HG02840 (cell line): ENCODE measurements at regions not wholly inside any gene's neighbourhood (a gene's known extent, or its start where the extent isn't known, plus 50 kb on each side); places are given as distances from the start of the nearest gene placed in this dataset.

Experiments
- ATAC-seq: cut with Tn5 transposase; IDR thresholded peaks from one replicate; pipeline ENCODE4 v1.9.1; 2021; ENCODE audit warnings: mild to moderate bottlenecking, moderate library complexity, moderate number of reproducible peaks; ENCODE audit not compliant: unreplicated experiment, low FRiP score

DNA sequence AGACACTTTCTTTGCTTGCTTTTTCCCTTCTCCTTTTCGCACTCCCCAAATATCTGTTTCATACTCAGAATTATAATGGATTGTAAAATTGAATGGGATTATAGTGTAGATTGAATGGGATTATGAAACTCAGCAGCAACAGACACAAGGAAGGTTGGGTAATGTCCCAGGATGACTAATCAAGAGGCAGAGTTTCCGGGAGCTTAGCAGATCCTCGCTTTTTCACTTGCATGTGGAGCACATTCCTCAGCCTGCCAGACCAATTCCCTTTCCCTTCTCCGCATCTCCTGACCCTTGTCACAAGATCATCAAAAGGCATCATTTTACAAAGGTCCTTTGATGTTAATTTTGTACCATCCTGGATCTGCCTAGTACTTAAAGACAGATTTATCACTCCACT lies 55.1 kb upstream of the SLC1A1 start:
- no peak for ATAC-seq

DNA sequence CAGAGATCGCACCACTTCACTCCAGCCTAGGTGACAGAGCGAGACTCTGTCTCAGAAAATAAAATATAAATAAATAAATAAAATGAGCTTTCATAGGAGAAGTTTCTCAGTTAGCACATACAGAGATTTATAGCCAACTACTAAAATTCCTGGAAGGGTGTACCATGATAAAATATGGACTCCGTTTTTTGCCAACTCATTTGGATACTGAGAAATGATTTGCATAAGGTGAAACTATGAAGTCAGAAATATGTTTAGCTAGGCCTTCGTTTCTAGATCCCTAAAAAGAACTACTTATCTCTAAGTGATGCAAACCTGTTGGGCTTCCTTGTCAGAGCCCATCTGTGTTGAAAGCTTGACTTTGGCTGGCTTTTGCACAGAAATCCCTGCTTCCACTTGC lies 56.9 kb upstream of the SLC1A1 start:
- ATAC-seq, result no peak

- no peak for ATAC-seq
Observed at GRCh38 chr9:4430432-4431261, 59.6 kb upstream of the SLC1A1 start.

GRCh38 chr9:4425319-4426045 lies 64.8 kb upstream of the SLC1A1 start:
- ATAC-seq, result no peak

- no peak for ATAC-seq
Observed at GRCh38 chr9:4424891-4425290, 65.4 kb upstream of the SLC1A1 start.

DNA sequence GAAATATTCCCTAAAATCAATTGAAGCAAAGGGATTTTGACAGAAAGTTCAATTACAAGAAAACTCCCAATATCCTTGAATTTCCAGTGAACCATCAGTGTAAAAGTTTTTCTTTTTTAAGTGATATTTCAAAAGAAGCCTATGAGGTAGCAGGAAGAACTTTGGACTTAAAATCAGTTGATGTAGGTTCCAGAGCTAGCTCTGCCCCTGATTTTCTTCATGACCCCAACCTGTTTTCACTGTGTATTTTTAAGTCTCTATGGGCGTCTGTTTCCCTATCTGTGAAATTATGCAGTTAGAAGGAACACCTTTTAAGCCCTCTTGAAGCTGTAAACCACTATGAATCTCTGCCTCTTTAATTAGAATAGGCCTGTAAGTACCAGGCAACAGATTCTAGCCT lies 66.2 kb upstream of the SLC1A1 start:
- no peak for ATAC-seq

DNA sequence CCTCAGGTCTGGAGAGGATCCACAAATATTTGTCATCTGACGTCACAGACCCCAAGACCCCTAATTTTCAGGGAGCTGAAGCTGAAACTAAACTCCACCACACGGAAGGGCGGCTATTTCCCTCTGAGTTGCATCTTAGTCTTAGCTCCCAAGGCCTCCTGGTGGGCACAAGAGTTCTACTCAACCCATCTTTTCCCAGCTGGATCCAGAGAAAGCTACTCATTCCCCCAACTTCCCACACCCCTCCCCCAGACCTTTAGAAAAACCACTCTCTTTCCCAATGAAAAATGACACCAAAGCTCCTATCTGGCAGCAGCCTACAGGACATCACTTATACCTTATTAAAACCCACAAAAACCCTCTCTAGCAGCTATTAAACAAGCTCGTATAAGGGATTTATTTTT lies 67.1 kb upstream of the SLC1A1 start:
- no peak for ATAC-seq

DNA sequence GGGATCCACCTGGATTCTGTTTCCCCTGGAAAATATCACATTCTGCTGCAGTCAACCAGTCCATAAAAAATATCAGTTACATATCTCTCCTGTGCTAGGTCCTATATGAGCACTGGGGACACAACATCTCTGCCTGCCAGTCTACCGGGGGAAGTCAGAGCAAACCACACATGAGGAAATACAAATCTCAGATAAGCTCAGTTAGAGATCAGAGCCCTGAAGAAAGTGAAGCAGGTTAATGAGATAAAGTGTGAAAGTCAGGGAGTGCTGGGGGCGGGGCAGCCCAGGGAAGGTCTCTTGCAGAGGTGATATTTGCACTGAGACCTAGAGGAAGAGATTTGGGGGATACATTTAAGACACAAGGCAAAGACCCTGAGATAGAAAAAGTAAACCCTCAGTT lies 67.8 kb upstream of the SLC1A1 start:
- peak; percentile 72 for ATAC-seq

DNA sequence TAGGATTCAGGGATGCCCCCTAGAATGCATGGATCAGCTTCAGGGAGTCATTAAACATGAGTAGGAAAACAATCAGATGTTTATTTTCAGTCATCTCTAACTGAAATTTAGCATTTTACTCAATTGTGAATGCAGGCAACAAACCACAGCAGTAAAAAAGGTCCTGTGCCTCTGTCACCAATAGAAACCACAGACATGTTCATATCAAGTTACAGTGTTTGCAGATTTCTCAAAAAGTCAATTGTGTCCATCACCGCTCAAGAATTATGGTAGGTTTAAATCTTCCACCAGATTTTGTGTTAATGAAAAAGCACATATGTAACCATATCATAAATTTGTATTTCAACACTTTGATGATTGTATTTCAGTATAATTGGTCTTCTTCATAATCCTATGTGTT lies 68.4 kb upstream of the SLC1A1 start:
- ATAC-seq, result no peak

- no peak for ATAC-seq
Observed at GRCh38 chr9:4420351-4420750, 69.9 kb upstream of the SLC1A1 start.

DNA sequence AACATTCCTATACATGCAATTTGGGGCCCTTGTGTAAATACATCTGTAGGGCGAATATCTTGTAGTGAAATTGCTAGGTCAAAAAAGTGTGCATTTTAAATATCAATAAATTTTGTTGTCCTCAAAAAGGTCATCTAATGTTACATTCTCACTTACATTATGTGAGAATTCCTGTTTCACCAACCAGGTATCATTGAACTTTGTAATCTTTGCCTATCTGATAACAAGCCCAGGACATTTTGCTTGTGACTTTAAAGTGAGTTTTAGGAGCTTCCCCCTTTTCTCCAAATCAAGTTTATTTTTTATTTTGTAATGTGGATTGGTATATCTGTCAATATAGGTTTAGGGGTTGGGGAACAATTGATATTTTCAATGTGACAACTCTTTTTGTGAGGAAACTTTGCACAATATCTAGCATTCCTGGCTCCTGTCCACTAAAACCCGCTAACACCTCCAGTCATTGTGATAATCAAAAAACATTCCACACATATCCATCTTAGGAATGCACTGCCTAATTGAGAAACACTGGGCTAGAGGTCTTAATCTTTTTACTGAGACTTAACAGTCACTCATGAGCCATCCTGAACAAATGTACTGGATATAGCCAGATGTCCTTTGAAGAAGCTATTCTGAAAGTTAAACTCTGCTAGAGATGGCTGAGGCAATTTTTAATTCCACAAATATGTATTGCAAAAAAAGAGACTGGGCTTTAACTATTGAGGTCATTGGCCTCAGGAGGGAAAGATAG lies 72.5 kb upstream of the SLC1A1 start:
- ATAC-seq, result no peak

GRCh38 chr9:4416467-4416866 lies 73.8 kb upstream of the SLC1A1 start:
- ATAC-seq, result no peak

DNA sequence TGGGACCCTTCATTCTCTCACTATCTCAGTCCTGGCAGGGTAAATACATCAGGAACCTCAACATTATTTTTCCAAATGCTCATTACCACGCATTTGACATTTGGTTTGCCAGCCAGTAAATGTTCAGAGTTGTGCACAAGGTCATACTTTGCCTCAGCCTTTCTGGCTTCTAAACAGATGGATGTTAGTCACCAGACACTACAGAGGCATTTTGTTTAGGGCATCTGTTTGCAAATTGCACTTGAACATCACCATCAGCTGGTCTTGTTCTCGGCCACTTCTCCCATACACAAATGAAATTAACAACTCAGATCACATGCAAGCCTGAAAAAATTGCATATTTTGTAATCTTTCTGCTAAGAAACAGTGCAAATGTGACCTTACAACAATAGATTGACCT lies 75.0 kb upstream of the SLC1A1 start:
- no peak for ATAC-seq

DNA sequence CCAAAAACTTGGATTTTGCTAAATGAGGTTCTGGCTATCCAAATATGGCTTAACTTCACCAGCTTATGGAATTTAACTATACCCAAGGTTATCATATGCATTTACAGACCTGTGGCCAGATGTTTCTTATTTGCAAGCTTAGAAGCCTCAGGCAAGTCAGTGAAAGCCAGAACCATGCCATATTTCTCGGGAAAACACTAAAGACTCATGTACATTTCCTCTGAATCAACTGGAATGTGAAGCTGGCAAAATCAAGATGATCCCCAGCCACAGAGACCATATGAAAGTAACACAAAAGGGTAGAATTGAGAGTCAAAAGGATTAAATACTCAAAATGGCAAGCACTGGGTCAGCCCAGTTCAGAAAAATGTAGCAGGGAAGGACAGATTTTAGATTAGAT lies 76.4 kb upstream of the SLC1A1 start:
- no peak for ATAC-seq

GRCh38 chr9:4404156-4404555 lies 86.1 kb upstream of the SLC1A1 start:
- ATAC-seq, result no peak

DNA sequence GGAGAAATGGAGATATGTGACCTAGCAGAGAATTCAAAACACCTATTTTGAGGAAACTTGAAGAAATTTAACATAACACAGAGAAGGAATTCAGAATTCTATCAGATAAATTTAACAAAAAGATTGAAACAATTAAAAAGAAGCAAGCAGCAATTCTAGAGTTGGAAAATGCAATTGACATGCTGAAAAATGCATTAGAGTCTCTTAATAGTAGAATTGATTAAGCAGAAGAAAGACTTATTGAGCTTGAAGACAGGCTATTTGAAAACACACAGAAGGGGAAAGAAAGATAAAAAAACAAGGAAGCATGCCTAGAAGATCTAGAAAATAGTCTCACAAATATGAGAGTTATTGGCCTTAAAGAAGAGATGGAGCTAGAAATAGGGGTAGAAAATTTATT lies 87.8 kb upstream of the SLC1A1 start:
- no peak for ATAC-seq

- no peak for ATAC-seq
Observed at GRCh38 chr9:4400731-4401130, 89.5 kb upstream of the SLC1A1 start.

DNA sequence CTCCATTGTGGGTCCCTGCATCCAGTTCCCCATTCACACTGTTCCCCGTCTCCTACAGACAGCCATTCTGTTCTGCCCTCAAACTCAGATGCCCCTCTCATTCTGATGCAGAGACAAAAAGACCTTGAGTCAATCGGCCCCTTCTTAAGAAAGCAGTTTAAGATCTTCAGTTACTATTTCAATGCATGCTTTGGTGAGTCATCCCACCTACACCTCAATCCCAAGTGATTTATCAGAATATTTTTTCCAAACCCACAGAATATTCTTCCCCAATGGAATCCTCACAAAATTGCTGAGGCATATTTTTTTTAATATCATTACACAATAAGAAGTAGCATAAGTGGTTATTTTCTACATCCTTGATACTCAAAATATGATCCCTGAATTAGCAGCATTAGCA lies 92.4 kb upstream of the SLC1A1 start:
- ATAC-seq, result no peak

- ATAC-seq, result no peak
Observed at GRCh38 chr9:4393806-4394523, 94.1 kb upstream of the GLIS3 start.

- no peak for ATAC-seq
Observed at GRCh38 chr9:4389755-4390154, 89.9 kb upstream of the GLIS3 start.

GRCh38 chr9:4389003-4389402 lies 89.1 kb upstream of the GLIS3 start:
- ATAC-seq, result no peak
